HEK293 (cell line): ENCODE measurements at regions not wholly inside any gene's neighbourhood (a gene's known extent, or its start where the extent isn't known, plus 50 kb on each side); places are given as distances from the start of the nearest gene placed in this dataset.

Experiments used
- CTCF ChIA-PET: fragments of 350-600 bp; formaldehyde crosslinking; extraction: SDS; loops from one replicate; lab custom pipeline; 2021; ENCODE audit warnings: antibody characterized with exemption; lab: Yijun Ruan, JAX
- POLR2A ChIA-PET: fragments of 300-600 bp; formaldehyde crosslinking; extraction: SDS; loops from one replicate; lab custom pipeline; 2020; ENCODE audit warnings: antibody characterized with exemption, inconsistent platforms; lab: Yijun Ruan, JAX
- H3K27ac ChIP-seq: fragments of 200-500 bp; sonication (Bioruptor generic); 2 replicates; pipeline ENCODE4 v1.5.1; 2014; ENCODE audit warnings: low read depth, low read length, control low read depth, inconsistent platforms; ENCODE audit errors: extremely low read depth
- H3K36me3 ChIP-seq, 2 experiments: fragments of 200-500 bp in 1 of 2; sonication (Bioruptor generic) in 1 of 2; 1 replicate in 1 of 2; 2 replicates in 1 of 2; pipeline ENCODE4 v1.5.1; 2014 to 2017; ENCODE audit warnings: inconsistent platforms in 2 of 2, low read length in 2 of 2; ENCODE audit not compliant: control insufficient read depth in 2 of 2, insufficient read depth in 1 of 2
- H3K4me1 ChIP-seq: fragments of 200-500 bp; sonication (Bioruptor generic); 2 replicates; pipeline ENCODE4 v1.5.1; 2014; ENCODE audit warnings: mild to moderate bottlenecking, low read length, inconsistent platforms; ENCODE audit not compliant: control insufficient read depth, insufficient read depth
- H3K4me3 ChIP-seq: 2 replicates; pipeline ENCODE4 v1.5.1; 2011; ENCODE audit warnings: low read depth, mild to moderate bottlenecking, control low read depth, low read length, moderate library complexity
- H3K9me3 ChIP-seq: fragments of 200-500 bp; sonication (Bioruptor generic); 2 replicates; pipeline ENCODE4 v1.5.1; 2014; ENCODE audit warnings: low read depth, low read length, inconsistent platforms; ENCODE audit not compliant: control insufficient read depth, insufficient read depth
- FEZF1 ChIP-seq: fragments of 450-650 bp; formaldehyde crosslinking; IDR thresholded peaks from 2 replicates; pipeline ENCODE4 v1.5.1; 2016; ENCODE audit warnings: missing biosample characterization, missing genetic modification characterization
- GLI2 ChIP-seq: fragments of 450-650 bp; formaldehyde crosslinking; IDR thresholded peaks from 2 replicates; pipeline ENCODE4; 2017; ENCODE audit warnings: missing biosample characterization, missing genetic modification characterization, low read depth, borderline replicate concordance
- HIC1 ChIP-seq: fragments of 450-650 bp; formaldehyde crosslinking; IDR thresholded peaks from 2 replicates; pipeline ENCODE4 v1.5.1; 2016; ENCODE audit warnings: missing biosample characterization, missing genetic modification characterization
- OSR2 ChIP-seq: fragments of 450-650 bp; formaldehyde crosslinking; IDR thresholded peaks from 2 replicates; pipeline ENCODE4 v1.5.1; 2016; ENCODE audit warnings: missing biosample characterization, missing genetic modification characterization
- PRDM6 ChIP-seq: fragments of 450-650 bp; formaldehyde crosslinking; IDR thresholded peaks from 2 replicates; pipeline ENCODE4 v1.5.1; 2017; ENCODE audit warnings: missing biosample characterization, missing genetic modification characterization
- RBAK ChIP-seq: fragments of 450-650 bp; formaldehyde crosslinking; IDR thresholded peaks from 2 replicates; pipeline ENCODE4 v1.5.1; 2016; ENCODE audit warnings: missing biosample characterization, missing genetic modification characterization
- REST ChIP-seq: fragments of 450-650 bp; formaldehyde crosslinking; IDR thresholded peaks from 2 replicates; pipeline ENCODE4 v1.5.1; 2016; ENCODE audit warnings: missing biosample characterization, missing genetic modification characterization
- SCRT2 ChIP-seq: fragments of 450-650 bp; formaldehyde crosslinking; IDR thresholded peaks from 2 replicates; pipeline ENCODE4 v1.5.1; 2016; ENCODE audit warnings: missing biosample characterization, missing genetic modification characterization
- SP3 ChIP-seq: fragments of 450-650 bp; formaldehyde crosslinking; IDR thresholded peaks from 2 replicates; pipeline ENCODE4 v1.5.1; 2016; ENCODE audit warnings: missing biosample characterization, missing genetic modification characterization
- ZBTB48 ChIP-seq: fragments of 450-650 bp; formaldehyde crosslinking; IDR thresholded peaks from 2 replicates; pipeline ENCODE4 v1.5.1; 2016; ENCODE audit warnings: missing biosample characterization, missing genetic modification characterization
- ZEB2 ChIP-seq: fragments of 450-650 bp; formaldehyde crosslinking; IDR thresholded peaks from 2 replicates; pipeline ENCODE4 v1.5.1; 2016; ENCODE audit warnings: missing biosample characterization, missing genetic modification characterization
- ZIC2 ChIP-seq: fragments of 450-650 bp; formaldehyde crosslinking; IDR thresholded peaks from 2 replicates; pipeline ENCODE4 v1.5.1; 2016; ENCODE audit warnings: missing biosample characterization, missing genetic modification characterization
- ZNF148 ChIP-seq: fragments of 450-650 bp; formaldehyde crosslinking; IDR thresholded peaks from 2 replicates; pipeline ENCODE4 v1.5.0; 2017; ENCODE audit warnings: missing biosample characterization, missing genetic modification characterization, borderline replicate concordance
- ZNF211 ChIP-seq: fragments of 450-650 bp; formaldehyde crosslinking; IDR thresholded peaks from 2 replicates; pipeline ENCODE4 v1.5.1; 2016; ENCODE audit warnings: low read depth, missing biosample characterization, missing genetic modification characterization
- ZNF639 ChIP-seq: fragments of 450-650 bp; formaldehyde crosslinking; IDR thresholded peaks from 2 replicates; pipeline ENCODE4 v1.5.1; 2016; ENCODE audit warnings: missing biosample characterization, missing genetic modification characterization
- ZNF704 ChIP-seq: fragments of 450-650 bp; formaldehyde crosslinking; IDR thresholded peaks from 2 replicates; pipeline ENCODE4 v1.5.1; 2016; ENCODE audit warnings: missing biosample characterization, missing genetic modification characterization
- ZSCAN5A ChIP-seq: fragments of 450-650 bp; formaldehyde crosslinking; IDR thresholded peaks from 2 replicates; pipeline ENCODE4 v1.5.1; 2016; ENCODE audit warnings: missing biosample characterization, missing genetic modification characterization

GRCh38 chr20:47878601-47879027, 93.3 kb upstream of the SULF2 start:
- CTCF ChIA-PET: no interaction called here
- no peak for TF ChIP-seq ZNF704 (tag by site-specific recombination)
- TF ChIP-seq PRDM6: no peak
- no peak for TF ChIP-seq GLI2 (tag by site-specific recombination)
- no peak for TF ChIP-seq REST (tag by site-specific recombination)
- no peak for TF ChIP-seq RBAK (tag by site-specific recombination)
- TF ChIP-seq ZIC2 (tag by site-specific recombination): peak; percentile 33
- no peaks in the 10 kb centered on the region for H3K9me3 ChIP-seq
- H3K4me1 ChIP-seq: 0 out of 2 replicates have a peak, but pooled peaks cover 2% of the 10 kb centered on the region
- no peak overlapping the region for H3K4me3 ChIP-seq
- no peak overlapping the region for H3K27ac ChIP-seq
- no peaks in the 10 kb centered on the region for H3K36me3 ChIP-seq
- POLR2A ChIA-PET: no interaction called here

GRCh38 chr20:47876311-47877088, 91.2 kb upstream of the SULF2 start:
- ChIA-PET CTCF (no interaction called here), POLR2A (no interaction called here)
- H3K9me3 ChIP-seq: no peaks in the 10 kb centered on the region
- H3K4me1 ChIP-seq: 0 out of 2 replicates have a peak, but pooled peaks cover 2% of the 10 kb centered on the region
- H3K27ac ChIP-seq: no peak overlapping the region
- H3K4me3 ChIP-seq: no peak overlapping the region
- no peaks in the 10 kb centered on the region for H3K36me3 ChIP-seq
- 0 out of 2 replicates have a peak, but pooled peaks have one; percentile 20 for TF ChIP-seq ZEB2 (tag by site-specific recombination)
- TF ChIP-seq HIC1 (tag by site-specific recombination): 0 out of 2 replicates have a peak, but pooled peaks have one; percentile 61
- TF ChIP-seq SP3 (tag by site-specific recombination): no peak
- TF ChIP-seq ZNF639 (tag by site-specific recombination): no peak
- TF ChIP-seq ZBTB48 (tag by site-specific recombination): no peak
- TF ChIP-seq ZNF211: no peak
- peak; percentile 50 for TF ChIP-seq OSR2 (tag by site-specific recombination)
- TF ChIP-seq FEZF1 (tag by site-specific recombination): peak; percentile 53; the same call in 1 of the 2 replicates
- TF ChIP-seq ZNF148 (tag by site-specific recombination): no peak
- no peak; the same call in 1 of the 2 replicates for TF ChIP-seq SCRT2 (tag by site-specific recombination)
- no peak for TF ChIP-seq ZSCAN5A (tag by site-specific recombination)
